ELR (cell line): ENCODE measurements at regions not wholly inside any gene's neighbourhood (a gene's known extent, or its start where the extent isn't known, plus 50 kb on each side); places are given as distances from the start of the nearest gene placed in this dataset.

Experiments
- DNase-seq: peaks from one replicate; pipeline ENCODE4 v3.0.0-alpha.2; 2015; ENCODE audit warnings: low read depth

DNA sequence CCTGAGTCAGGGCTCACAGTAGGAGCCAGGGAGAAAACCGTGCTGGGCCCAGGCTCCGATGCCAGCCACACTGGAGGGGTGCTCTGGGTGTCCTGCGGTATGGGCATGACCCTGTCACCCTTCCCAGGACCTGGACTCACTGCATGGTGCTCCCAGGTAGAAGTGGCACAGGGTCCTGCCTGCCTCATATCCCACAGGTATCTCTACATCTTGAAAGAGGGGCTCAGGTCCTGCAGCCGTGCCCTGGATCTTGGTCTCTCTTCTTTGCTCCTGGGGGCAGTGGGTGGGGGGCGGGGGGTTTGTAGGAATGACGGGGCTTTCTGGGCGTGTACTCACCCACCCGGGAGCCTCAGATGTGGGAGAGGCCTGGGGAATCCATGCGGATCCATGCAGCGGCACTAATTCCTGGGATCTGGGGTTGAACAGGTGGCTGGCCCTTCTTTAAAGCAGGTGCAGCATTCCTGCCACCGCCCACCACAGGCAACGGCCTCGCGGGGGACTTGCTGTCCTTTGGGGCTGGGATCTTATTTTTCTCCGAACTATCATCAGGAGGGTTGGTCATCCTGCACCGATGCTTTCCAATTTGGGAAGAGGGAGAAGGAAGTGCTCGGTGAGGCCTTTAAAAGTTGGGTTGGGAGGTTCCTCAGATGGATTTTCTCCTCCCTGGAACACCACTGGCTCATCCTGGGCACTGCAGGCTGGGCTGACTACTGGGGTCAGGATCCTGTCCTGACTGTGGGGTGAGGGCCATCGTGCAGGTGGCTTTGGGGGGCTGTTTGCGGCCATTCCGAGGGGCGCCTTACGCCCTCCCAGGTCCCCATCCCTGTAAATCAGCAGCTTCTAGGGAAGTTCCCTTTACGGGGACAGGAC is 886.4 kb downstream of the BRD1 start:
- DNase-seq = no peak

DNA sequence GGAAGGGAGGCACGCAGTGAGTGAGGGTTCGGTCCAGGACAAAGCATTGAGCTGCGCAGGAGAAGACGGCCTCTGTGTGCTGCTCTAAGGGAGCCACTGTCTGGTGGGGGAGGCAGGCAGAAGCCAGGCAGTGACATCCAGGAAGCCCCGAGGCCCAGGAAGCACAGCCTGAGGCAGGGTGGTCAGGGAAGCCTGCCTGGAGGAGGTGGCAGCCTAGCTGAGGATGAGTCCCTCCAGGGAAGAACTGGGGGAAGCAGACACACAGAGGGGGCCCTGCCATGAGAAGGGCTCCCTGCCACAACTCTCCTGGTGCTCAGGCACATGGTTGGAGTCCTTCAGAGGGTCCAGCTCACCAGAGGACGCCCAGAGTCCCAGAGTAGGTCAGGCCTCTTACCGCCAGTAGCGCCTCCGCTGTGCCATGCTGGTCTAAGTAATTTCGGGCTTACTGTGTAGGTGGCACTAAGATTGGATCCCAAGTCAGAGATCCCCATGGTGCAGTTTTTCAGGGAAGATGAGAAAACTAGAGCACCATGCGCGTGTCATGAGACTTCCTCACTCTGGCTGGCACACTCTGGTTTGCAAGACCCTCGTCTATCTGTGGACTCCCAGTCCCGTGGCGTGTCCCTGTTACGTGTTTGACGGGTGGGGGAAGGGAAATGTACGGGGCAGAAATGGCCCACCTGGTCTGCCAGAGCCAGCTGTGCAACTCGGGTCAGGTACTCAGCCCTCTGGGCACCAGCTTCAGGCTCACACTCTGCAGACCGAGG is 887.2 kb downstream of the BRD1 start:
- DNase-seq = no peak

DNA sequence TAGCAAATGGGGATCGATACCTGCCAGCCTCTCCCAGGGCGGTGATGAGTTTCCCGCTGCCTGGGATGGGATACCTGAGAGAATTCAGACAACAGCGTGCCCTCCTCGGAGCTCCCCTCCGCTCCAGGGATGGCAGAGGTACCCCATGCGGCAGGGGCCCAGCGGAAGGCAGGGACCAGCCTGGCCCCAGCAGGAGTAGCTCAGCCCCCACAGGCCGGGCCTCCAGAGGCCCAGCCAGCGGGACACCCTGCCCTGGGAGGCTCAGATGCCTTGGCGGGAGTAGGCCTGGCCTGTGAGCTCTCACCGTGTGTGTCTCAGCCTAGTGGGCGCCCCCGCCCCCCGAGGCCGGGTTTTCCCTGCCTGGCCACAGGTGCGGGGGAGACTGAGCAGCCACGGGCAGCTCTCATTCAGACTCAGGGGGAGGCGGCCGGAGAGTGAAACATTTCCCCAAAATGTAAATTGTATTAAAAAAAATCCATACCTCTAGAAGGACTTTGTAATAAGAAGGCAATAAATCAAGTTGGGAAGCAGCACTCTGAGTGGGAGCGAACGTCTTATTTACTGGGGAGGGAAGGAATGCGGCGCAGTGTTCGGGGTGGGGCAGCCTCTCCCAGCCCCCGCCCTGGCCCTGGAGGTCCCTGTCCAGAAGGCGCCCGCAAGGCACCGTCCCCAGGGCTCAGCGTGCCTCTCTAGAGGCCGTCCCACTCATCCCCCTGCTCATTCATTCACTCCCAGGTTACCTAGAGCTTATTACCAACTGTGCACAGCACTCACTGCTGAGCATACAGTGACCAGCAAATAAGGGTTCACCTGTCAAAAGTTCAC is 888.0 kb downstream of the BRD1 start:
- no peak for DNase-seq

DNA sequence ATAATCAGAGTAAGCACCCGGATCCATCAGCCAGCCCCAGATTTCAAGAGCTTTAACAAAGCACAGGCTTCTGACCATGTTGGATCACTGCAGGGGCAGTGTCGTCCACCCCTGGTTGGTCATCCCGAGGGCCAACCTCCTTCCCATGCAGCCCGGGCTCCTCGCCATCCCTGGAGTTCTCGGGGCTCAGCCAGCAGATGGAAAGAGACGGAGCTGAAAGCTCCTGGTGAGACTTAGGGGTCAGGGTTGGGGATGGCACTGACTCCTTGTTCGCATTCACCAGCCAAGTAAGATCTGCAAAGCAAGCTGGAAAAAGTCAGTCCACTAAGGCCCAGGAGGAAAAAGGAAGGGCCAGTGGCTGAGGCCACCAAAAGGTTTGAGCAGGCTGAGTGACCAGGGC is 888.9 kb downstream of the BRD1 start:
- DNase-seq = no peak

DNA sequence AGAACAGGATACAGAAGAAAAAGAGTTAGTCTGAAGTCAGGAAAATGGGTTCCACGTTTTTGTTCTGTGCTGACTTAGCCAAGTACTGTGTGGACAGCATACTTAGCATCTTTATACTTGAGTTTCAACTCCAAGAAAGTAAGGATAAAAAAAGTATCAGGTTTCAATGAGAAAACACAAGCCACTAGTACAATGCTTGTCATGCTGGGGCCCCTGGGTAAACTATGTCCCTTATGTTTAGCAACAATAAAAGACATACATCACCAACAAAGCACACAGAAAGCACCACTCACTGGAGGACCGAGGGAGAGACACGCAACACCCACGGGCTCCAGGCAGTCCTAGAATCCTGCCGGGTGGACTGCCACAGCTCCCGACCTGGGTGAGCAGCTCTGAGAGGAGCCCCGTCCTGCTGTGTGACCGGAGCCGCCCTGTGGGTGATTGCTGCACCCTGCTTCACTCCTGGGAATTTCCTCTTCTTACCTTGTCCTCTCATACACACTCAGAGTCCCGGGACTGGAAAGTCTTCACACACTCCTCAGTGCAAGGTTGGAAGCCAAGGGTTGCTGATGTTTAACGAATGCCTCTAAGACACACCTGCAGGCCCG is 890.5 kb downstream of the BRD1 start:
- DNase-seq = no peak

DNA sequence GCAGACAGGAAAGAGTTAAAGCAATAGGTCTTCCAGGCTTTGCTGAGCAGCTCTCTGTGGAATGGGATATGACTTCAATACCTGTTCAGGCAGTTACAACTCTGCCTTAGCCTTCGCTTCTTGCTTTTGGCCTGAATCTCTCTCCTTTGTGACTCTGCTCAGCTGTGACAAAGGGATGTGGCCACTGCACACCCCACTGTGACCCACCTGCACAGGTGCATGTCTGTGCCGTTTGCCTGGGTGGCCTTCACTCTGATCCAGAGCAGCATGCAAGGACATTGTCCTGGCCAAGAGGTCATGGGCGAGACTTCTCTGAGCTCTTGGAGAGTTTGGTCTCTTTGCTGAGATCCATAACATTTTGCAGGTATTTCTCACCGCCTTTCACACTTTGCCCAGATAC is 891.3 kb downstream of the BRD1 start:
- DNase-seq = no peak

DNA sequence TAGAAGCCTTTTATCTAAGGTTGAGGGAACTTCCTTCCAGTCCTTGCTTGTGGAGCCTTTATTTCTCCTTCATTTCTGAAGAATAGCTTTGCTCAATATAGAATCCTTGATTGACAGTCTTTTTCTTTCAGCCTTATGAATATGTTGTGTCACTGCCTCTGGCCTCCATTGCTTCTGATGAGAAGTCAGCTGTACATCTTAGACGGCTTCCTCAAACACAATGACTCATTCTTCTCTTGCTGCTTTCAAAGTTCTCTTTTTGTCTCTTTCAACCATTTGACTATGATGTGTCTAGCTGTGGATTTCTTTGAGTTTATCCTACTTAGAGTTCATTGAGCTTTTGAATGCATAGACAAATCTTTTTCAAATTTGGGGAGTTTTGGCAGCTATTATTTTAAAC is 893.2 kb downstream of the BRD1 start:
- DNase-seq = no peak

DNA sequence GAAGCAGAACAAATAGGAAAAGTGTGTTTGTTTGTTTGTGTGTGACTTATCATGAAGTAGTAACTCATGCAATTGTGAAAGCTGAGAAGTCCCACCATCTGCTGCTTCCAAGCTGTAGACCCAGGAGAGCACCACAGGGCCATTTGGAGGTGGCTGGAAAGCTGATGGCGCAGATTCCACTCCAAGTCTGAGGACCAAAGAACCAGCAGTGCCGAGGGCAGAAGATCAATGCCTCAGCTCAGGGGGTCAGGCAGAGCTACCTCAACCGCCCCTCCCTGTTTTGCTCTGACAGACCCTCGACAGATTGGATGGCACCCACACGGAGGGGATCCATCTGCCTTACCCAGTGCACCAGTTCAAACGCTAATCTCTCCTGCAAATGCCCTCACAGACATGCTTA is 896.2 kb downstream of the BRD1 start:
- DNase-seq = no peak

DNA sequence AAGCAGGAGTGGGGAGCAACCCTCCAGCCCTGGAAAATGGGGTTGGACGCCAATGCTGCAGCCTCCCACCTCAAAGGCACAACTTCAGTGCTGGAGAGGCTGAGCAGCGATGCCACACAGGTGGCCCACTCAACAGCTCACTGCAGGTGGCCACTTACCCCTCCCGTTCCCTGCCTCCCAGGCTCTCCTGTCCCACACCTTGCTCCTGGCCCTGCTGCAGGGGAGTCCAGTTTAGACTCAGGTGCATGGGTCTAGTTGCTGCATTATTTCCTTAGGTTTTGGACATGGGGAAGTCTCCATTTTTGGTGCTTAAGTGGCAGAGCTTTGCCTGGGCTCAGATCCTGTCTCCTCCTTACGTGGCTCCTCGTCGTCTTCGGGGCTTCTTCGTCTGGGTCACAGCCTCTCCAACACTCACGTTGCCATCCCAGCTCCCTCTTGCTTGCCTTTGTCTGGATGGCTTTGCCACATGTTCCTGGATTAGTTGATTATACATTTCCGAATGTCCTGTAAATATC is 898.3 kb downstream of the BRD1 start:
- DNase-seq = no peak

DNA sequence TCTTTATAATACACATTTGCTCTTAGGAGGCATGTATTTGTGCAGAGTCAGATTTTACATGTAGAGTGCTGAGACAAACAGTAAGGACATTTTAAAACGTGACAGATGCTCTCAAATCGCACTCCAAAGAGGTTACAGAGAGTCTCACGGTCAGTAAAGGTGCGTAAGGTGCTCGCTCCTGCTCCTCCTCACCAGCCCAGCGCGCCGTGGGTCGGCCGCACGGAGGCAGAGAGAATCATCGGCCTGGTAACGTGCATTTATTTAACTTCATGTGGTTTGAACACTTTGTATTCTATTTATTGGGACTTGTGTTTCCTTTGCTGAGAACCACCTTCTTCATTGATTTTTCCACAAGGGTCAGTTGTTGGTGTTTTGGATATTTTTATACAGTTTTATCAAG is 900.1 kb downstream of the BRD1 start:
- no peak for DNase-seq

DNA sequence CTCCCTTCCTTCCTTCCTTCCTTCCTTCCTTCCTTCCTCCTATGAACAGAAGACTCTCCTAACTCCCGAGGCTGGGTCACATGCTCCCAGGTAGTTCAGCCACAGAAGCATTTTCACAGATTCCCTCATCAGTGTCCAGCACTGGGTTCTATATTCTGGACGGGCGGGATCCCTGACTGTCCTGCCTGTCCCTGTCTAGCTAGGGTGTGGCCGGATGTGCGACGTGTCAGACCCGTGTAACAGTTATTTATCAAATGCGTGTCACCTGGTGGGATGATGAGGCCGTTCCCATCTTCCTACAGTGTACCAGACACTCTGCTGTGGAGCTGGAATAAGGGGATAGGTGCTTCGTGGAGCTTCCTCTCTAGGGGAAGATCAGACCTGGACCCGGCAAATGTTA is 901.0 kb downstream of the BRD1 start:
- DNase-seq = no peak

DNA sequence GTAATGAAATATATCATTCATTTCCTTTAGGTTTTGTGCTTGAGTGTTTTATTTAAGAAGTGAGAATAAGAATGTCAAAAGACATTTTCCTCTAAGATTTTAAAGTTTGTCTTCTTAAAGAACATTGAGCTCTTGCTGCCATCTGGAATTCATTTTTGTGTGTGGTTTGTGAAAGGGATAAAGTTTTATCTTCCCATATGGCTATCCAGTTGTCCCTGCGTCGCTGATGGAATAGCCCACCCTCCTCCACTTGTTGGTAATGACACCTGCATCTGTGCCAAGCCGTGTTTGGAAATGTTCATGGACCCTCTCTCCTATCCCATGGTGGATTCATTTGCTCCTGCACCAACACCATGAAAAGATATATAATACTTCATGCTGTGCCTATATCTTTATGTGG is 901.5 kb downstream of the BRD1 start:
- no peak for DNase-seq

DNA sequence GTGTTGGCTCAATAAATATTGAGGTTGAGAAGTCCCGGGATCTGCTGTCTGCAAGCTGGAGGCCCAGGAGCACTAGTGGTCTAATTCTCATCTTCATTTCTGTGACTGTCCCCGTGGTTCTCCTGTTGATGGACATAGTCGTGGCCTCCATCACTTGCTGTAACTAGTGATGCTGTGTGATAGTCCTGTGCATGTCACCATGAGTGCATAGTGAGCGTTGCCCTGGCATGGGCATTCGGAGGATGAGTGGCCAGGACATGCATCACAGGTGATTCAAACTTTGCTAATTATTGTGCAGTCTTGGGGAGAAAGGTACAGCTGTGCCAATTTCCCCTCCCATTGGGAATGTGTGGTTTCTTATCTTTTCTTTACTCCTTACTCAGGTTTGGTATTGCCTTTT is 902.2 kb downstream of the BRD1 start:
- DNase-seq = no peak

DNA sequence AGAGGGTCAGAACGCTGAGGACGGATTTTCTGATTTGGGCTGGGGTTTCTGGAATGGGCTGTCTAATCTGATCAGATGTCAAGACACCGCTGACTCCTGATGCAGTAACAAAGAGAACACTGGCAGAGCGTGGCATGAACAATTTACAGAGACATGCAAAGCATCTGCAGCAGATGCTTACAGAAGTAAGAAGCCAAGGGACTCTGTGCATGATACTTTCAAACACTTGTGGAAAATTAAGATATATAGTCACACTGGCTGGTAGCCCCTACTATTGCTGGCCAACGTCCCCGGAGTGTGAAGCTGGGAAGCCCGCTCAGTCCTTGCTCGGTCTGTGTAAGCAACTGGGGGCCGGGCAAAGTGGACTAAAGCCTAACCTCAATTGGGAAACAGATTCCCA is 903.7 kb downstream of the BRD1 start:
- DNase-seq = no peak

DNA sequence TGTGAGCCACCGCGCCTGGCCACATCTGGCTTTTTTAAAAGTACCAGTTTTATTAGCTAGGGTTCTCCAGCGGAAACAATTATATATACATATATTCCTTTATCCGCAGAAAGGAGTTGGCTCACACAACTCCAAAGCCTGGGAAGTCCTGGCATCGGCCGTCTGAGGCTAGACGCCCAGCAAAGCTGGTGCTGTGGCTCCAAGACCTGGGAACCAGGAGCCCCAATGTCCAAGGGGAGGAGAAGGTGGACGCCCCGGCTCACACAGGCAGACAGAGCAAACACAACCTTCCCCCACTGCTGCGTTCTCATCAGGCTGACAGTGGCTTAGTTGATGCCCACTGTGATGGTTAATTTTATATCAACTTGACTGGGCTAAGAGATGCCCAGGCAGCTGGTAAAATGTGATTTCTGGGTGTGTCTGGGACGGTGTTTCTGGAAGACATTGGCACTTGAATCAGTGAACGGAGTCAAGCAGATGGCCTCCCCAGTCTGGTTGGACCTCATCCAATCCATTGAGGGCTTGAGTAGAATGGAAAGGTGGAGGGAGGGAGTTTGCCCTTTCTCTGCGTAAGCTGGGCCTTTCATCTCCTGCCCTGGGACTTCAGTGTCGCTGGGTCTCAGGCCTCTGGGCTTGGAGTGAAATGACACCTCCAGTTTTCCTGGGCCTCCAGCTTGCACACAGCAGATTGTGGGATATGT is 904.4 kb downstream of the BRD1 start:
- no peak for DNase-seq

DNA sequence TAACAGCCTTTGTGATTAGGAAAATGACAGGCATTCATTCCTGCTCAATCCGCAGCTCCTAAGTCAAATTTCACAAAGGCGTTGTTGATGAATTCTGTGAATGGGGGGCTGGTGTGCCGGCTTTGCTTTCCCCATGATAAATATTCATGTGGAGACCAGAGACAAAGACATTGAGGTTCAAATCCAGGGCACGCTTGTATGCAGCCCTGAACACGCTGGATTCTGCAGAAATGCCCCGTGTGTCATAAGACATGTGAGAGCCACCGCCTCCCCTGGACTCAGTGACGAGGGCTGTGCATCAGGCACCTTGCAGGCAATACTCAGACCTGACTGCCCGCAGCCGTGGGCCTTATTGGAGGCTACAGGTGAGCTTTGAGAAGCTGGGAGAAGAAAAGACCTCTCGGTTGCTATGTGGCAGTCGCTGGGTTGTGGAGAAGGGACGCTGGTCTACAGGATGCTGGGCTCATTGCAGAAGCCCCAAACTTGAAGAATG is 906.2 kb downstream of the BRD1 start:
- no peak for DNase-seq

DNA sequence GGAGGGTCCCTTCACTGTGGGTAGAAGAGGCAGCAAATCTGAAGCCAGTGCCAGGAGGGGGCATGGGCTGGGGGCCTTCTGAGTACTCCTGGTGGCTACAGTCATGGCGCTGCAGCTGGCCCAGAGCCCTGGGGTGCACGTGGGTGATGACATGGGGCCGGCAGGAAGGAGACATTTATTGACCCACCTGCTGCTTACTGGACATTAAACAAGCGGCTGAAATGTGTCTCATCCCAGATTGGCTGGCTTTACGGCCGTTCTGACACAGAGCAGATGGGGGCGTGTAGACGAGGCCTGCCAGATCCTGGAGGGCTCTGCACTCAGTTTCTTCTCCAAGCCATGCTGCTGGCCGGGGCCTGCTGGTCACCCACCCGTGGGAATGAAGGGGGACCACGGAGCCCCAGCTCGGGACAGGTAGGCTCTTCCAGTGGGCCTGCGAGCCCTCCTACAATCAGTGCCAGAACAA is 906.9 kb downstream of the BRD1 start:
- DNase-seq = no peak

DNA sequence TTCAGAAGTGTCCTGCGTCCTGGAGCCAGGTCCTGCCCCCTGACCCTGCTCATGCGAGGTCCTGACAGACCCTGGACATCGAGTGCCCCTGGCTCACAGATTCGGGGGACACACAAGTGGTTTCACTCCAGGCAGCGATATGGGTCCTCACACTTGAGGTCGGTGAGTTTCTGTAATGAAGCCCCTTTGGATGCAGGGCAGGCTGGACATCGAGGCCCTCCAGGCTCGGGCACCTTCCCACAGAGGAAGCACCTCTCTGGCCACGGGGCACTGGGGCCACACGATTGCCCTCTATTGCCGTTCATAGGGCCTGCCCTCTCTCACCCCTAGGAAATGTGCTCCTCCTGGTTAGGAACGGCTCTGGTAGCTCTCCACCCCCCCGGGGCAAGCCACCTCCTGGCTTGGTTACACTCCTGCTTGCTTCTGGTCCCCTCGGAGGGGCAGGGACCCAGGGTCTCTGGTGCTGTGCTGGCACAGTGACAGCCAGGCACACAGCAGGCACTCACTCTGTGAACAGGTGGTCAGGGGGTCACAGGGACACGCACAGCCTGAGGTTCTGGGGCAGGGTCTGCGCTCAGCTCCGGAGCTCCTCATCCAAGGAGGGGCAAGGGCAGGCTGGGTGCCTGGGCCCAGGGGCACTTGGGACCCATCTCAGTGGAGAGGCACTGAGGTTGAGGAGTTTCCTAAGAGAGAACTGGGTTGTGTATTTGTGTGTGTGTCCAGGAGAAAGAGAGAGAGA is 907.7 kb downstream of the BRD1 start:
- no peak for DNase-seq

DNA sequence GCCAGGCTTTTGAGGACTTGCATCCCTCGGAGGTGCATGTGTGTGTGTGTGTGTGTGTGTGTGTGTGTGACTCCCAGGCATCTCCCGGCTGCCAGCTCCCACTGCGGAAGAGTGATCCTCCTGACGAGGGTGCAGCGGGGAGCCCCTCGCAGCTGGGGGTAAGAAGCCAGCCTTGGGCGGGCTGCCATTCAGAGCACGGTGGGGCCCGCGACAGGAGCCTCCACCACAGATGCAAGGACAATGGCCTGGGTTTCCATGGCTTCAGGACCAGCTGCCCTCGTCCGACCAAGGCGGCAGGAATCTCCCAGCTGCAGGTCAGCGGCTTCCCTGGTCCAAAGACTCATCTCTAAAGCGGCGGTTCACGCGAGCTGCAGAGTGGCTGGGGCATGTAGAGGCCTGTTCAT is 908.5 kb downstream of the BRD1 start:
- no peak for DNase-seq

DNA sequence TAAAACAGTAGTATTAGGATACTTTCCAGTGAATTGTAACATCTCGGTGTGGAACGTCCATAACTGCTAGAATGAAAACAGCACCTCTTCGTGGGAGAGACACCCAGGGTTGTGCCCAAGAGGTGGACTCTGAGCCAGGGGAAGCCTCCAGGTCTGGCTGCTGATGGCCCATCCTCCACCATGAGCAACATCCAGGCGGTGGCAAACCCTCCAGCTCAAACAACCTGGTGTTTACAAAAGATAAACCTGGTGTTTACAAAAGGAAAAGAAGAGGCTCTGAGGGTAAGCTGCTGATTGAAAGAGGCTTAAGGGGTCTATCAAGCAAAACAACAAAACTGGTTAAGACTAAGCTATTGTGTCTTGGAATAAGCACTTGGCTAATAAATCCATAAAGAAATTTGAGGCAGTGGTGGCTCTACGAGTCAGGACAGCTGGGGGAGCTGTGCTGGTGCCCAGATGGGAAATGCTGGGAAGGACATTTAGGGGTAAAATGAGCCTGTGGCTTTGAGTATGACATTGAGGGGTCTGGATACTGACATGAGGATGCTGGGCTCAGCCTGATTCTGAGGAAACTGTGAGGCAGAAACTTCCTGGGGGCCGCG is 909.0 kb downstream of the BRD1 start:
- DNase-seq = no peak
